ENCODE measurements at regions not wholly inside any gene's neighbourhood (a gene's known extent, or its start where the extent isn't known, plus 50 kb on each side); places are given as distances from the start of the nearest gene placed in this dataset.

- TF ChIP-seq, protein P1, sequence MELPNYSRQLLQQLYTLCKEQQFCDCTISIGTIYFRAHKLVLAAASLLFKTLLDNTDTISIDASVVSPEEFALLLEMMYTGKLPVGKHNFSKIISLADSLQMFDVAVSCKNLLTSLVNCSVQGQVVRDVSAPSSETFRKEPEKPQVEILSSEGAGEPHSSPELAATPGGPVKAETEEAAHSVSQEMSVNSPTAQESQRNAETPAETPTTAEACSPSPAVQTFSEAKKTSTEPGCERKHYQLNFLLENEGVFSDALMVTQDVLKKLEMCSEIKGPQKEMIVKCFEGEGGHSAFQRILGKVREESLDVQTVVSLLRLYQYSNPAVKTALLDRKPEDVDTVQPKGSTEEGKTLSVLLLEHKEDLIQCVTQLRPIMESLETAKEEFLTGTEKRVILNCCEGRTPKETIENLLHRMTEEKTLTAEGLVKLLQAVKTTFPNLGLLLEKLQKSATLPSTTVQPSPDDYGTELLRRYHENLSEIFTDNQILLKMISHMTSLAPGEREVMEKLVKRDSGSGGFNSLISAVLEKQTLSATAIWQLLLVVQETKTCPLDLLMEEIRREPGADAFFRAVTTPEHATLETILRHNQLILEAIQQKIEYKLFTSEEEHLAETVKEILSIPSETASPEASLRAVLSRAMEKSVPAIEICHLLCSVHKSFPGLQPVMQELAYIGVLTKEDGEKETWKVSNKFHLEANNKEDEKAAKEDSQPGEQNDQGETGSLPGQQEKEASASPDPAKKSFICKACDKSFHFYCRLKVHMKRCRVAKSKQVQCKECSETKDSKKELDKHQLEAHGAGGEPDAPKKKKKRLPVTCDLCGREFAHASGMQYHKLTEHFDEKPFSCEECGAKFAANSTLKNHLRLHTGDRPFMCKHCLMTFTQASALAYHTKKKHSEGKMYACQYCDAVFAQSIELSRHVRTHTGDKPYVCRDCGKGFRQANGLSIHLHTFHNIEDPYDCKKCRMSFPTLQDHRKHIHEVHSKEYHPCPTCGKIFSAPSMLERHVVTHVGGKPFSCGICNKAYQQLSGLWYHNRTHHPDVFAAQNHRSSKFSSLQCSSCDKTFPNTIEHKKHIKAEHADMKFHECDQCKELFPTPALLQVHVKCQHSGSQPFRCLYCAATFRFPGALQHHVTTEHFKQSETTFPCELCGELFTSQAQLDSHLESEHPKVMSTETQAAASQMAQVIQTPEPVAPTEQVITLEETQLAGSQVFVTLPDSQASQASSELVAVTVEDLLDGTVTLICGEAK (IDR thresholded peaks at IDR 0.05) = no peak
- TF ChIP-seq, protein P1 (CRISPR knock-in tag; IDR thresholded peaks at IDR 0.05) = no peak
- TF ChIP-seq ZNF133 (CRISPR knock-in tag; IDR thresholded peaks at IDR 0.05) = no peak
- no peak for TF ChIP-seq CBFB (CRISPR knock-in tag; IDR thresholded peaks at IDR 0.05)
- TF ChIP-seq SIX5 (IDR thresholded peaks at IDR 0.05; ENCODE audit: borderline replicate concordance in 1 of 2, insufficient read depth in 1 of 2, low read depth in 1 of 2, low read length in 2 of 2) = no peak
- TF ChIP-seq TAF7 (tag; IDR thresholded peaks at IDR 0.05) = no peak
Measured at GRCh38 chr11:133713406-133713805, 131.9 kb downstream of the SPATA19 start (continued).
